HEK293T (cell line): ENCODE measurements at regions not wholly inside any gene's neighbourhood (a gene's known extent, or its start where the extent isn't known, plus 50 kb on each side); places are given as distances from the start of the nearest gene placed in this dataset.

Source experiments
- BHLHE40 ChIP-seq: fragments of 450-650 bp; IDR thresholded peaks from 2 replicates; pipeline ENCODE4 v1.6.1; 2016; ENCODE audit warnings: mild to moderate bottlenecking, moderate library complexity, borderline replicate concordance
- CTBP1 ChIP-seq: fragments of 450-650 bp; IDR thresholded peaks from 2 replicates; pipeline ENCODE4 v1.6.1; 2016; ENCODE audit warnings: borderline replicate concordance
- FOXK2 ChIP-seq: fragments of 450-650 bp; IDR thresholded peaks from 2 replicates; pipeline ENCODE4 v1.6.1; 2016; ENCODE audit warnings: mild to moderate bottlenecking
- HDGF ChIP-seq: fragments of 450-650 bp; IDR thresholded peaks from 2 replicates; pipeline ENCODE4 v1.6.1; 2017; ENCODE audit warnings: antibody characterized with exemption, borderline replicate concordance
- TF ChIP-seq, protein P1 (sequence below): fragments of 450-650 bp; IDR thresholded peaks from 2 replicates; pipeline ENCODE4 v1.6.1; 2016

DNA sequence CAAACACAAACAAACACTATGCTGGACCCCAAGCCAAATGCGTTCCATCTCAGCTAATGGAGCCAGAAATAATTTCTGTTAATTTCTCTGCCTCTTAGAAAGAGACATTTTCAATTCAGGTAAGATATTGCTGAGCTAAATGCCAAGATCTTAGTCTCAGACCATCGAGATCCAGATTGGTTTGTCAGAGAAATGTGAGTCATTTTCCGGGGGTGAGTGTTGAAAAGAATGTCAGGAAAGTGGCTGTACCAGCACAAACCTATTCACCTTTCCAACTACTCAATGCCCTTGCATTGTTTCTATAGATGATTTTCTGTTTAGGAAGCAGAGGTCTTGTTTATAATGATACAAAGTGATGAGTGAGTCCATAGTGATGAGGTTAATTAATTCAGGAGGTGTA is 266.8 kb upstream of the TSHZ3 start:
- no peak for TF ChIP-seq BHLHE40
- no peak for TF ChIP-seq HDGF
- TF ChIP-seq, protein P1, sequence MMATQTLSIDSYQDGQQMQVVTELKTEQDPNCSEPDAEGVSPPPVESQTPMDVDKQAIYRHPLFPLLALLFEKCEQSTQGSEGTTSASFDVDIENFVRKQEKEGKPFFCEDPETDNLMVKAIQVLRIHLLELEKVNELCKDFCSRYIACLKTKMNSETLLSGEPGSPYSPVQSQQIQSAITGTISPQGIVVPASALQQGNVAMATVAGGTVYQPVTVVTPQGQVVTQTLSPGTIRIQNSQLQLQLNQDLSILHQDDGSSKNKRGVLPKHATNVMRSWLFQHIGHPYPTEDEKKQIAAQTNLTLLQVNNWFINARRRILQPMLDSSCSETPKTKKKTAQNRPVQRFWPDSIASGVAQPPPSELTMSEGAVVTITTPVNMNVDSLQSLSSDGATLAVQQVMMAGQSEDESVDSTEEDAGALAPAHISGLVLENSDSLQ = no peak
- TF ChIP-seq CTBP1 = no peak
- TF ChIP-seq FOXK2 = no peak
